NCI-H146 treated with DMSO at 0.1 percent for 48 hours (cell line): ENCODE measurements at regions not wholly inside any gene's neighbourhood (a gene's known extent, or its start where the extent isn't known, plus 50 kb on each side); places are given as distances from the start of the nearest gene placed in this dataset.
A peak's percentile ranks its signal among the peaks of the same experiment; 100 is the strongest.
"Not testable (repeated sequence)": the region's sequence is repeated elsewhere in the genome, so short reads cannot be mapped to it uniquely, and the experiment has no call there.

ENCODE experiments used
- DNase-seq: peaks from one replicate; lab custom pipeline; 2025; ENCODE audit not compliant: unreplicated experiment; lab: John Stamatoyannopoulos, UW

GRCh38 chr15:31217566-31218270 lies 108.9 kb upstream of the KLF13 start:
- no peak for DNase-seq

GRCh38 chr15:31219221-31219620 lies 107.4 kb upstream of the KLF13 start:
- DNase-seq, result no peak

GRCh38 chr15:31221936-31222515 lies 104.6 kb upstream of the KLF13 start:
- DNase-seq, result peak; percentile 24

- peak; percentile 81 for DNase-seq
These were observed 103.8 kb upstream of the KLF13 start for GRCh38 chr15:31222773-31223341.

GRCh38 chr15:31223478-31224350 lies 102.9 kb upstream of the KLF13 start:
- DNase-seq, result no peak

GRCh38 chr15:31224661-31225060 lies 102.0 kb upstream of the KLF13 start:
- DNase-seq, result not testable (repeated sequence)

GRCh38 chr15:31225356-31225955 lies 101.2 kb upstream of the KLF13 start:
- DNase-seq, result no peak

- DNase-seq, result no peak
These were observed 100.6 kb upstream of the KLF13 start for GRCh38 chr15:31226021-31226420.

GRCh38 chr15:31227235-31227634 lies 99.4 kb upstream of the KLF13 start:
- no peak for DNase-seq

GRCh38 chr15:31228011-31228484 lies 98.6 kb upstream of the KLF13 start:
- no peak for DNase-seq

GRCh38 chr15:31228980-31229826 lies 97.4 kb upstream of the KLF13 start:
- DNase-seq, result no peak

- no peak for DNase-seq
These were observed 95.8 kb upstream of the KLF13 start for GRCh38 chr15:31230630-31231485.

GRCh38 chr15:31234815-31235214 lies 91.8 kb upstream of the KLF13 start:
- DNase-seq, result no peak

GRCh38 chr15:31235311-31236183 lies 91.1 kb upstream of the KLF13 start:
- peak; percentile 28 for DNase-seq

- DNase-seq, result peak; percentile 56
These were observed 90.2 kb upstream of the KLF13 start for GRCh38 chr15:31236184-31237042.

- no peak for DNase-seq
These were observed 89.7 kb upstream of the KLF13 start for GRCh38 chr15:31237043-31237324.

GRCh38 chr15:31238906-31239305 lies 87.7 kb upstream of the KLF13 start:
- DNase-seq, result no peak

GRCh38 chr15:31239409-31239808 lies 87.2 kb upstream of the KLF13 start:
- DNase-seq, result no peak
